GM18498 (cell line): ENCODE measurements at regions not wholly inside any gene's neighbourhood (a gene's known extent, or its start where the extent isn't known, plus 50 kb on each side); places are given as distances from the start of the nearest gene placed in this dataset.
A peak's percentile ranks its signal among the peaks of the same experiment; 100 is the strongest.

Source experiments
- ATAC-seq: cut with Tn5 transposase; IDR thresholded peaks from one replicate; pipeline ENCODE4 v1.9.1; 2021; ENCODE audit warnings: mild to moderate bottlenecking, moderate library complexity; ENCODE audit not compliant: unreplicated experiment

- ATAC-seq, result no peak
Measured at GRCh38 chr4:45647823-45648222, 476.0 kb downstream of the GABRG1 start.

GRCh38 chr4:45646885-45647590, 476.8 kb downstream of the GABRG1 start:
- no peak for ATAC-seq

- ATAC-seq, result no peak
Measured at GRCh38 chr4:45640281-45640680, 483.6 kb downstream of the GABRG1 start.

- ATAC-seq, result no peak
Measured at GRCh38 chr4:45638641-45639040, 485.2 kb downstream of the GABRG1 start.

- ATAC-seq, result no peak
Measured at GRCh38 chr4:45636175-45636574, 487.7 kb downstream of the GABRG1 start.

- no peak for ATAC-seq
Measured at GRCh38 chr4:45629717-45630116, 494.1 kb downstream of the GABRG1 start.

- ATAC-seq, result no peak
Measured at GRCh38 chr4:45621971-45622370, 501.9 kb downstream of the GABRG1 start.

- ATAC-seq, result no peak
Measured at GRCh38 chr4:45620808-45621207, 503.0 kb downstream of the GABRG1 start.

GRCh38 chr4:45596379-45597101, 527.3 kb downstream of the GABRG1 start:
- ATAC-seq, result no peak

GRCh38 chr4:45580334-45580733, 543.5 kb downstream of the GABRG1 start:
- ATAC-seq, result no peak

- ATAC-seq, result no peak
Measured at GRCh38 chr4:45578874-45579273, 545.0 kb downstream of the GABRG1 start.

GRCh38 chr4:45576275-45576674, 547.6 kb downstream of the GABRG1 start:
- no peak for ATAC-seq

- no peak for ATAC-seq
Measured at GRCh38 chr4:45569619-45570018, 554.2 kb downstream of the GABRG1 start.

- ATAC-seq, result no peak
Measured at GRCh38 chr4:45568694-45569093, 555.2 kb downstream of the GABRG1 start.

GRCh38 chr4:45566896-45567603, 556.8 kb downstream of the GABRG1 start:
- ATAC-seq, result no peak

GRCh38 chr4:45554423-45554822, 569.4 kb downstream of the GABRG1 start:
- no peak for ATAC-seq

- no peak for ATAC-seq
Measured at GRCh38 chr4:45550766-45551366, 573.0 kb downstream of the GABRG1 start.

- peak; percentile 43 for ATAC-seq
Measured at GRCh38 chr4:45539142-45539814, 584.6 kb downstream of the GABRG1 start.

- no peak for ATAC-seq
Measured at GRCh38 chr4:45530498-45530897, 593.4 kb downstream of the GABRG1 start.

GRCh38 chr4:45527160-45527559, 596.7 kb downstream of the GABRG1 start:
- ATAC-seq, result no peak

GRCh38 chr4:45518832-45519231, 605.0 kb downstream of the GABRG1 start:
- ATAC-seq, result no peak
